ENCODE measurements at regions not wholly inside any gene's neighbourhood (a gene's known extent, or its start where the extent isn't known, plus 50 kb on each side); places are given as distances from the start of the nearest gene placed in this dataset.

DNA sequence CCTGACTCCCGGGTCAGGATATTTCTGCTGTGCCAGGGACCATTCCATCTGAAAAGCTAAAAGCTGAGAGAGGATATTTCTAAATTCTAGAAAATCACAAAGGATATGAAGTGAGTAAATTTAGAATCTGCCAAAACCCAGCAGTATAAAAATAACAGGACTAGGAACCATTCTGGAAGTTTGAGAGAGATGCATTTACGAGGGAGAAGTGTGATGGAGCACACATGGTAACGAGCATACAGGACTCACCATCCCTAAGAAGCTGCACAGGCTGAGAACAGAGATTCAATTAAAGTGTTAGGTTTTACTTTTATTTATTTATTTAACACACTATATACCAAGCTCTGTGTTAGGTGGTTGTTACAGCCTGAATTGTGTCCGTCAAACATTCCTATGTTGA is 116.3 kb downstream of the GLUL start:
- intact Hi-C loops (cut with micrococcal nuclease; ENCODE audit: unreplicated experiment) (no loop called here), in situ Hi-C loops (cut with HindIII; ENCODE audit: extremely low pct_ligation_motif_present, low pct_unique_long_range_greater_than_20kb) (no loop called here)
- 73% methylated on average over 4 of the region's 4 CpGs for WGBS (ENCODE audit: low lambda C conversion rate)
- Histone ChIP-seq H3K36me3 (replicated peaks in 1 of 2; ENCODE audit: control insufficient read depth in 1 of 2, insufficient read depth in 2 of 2, low read length in 2 of 2) (no peaks in the 10 kb centered on the region), H3K4me3 (replicated peaks in 1 of 3; ENCODE audit: insufficient read depth in 1 of 3, low read depth in 2 of 3, low read length in 3 of 3) (no peak overlapping the region), H4K20me1 (ENCODE audit: insufficient read depth, low read length) (no peaks in the 10 kb centered on the region), H3K9ac (ENCODE audit: insufficient read depth, low read depth, low read length) (no peak overlapping the region), H2AFZ (ENCODE audit: low read length) (no peak overlapping the region), H3K4me1 (ENCODE audit: insufficient read depth, low read length) (peaks cover 46% of the 10 kb centered on the region), H3K27me3 (ENCODE audit: control insufficient read depth in 1 of 2, insufficient read depth in 2 of 2, low read length in 2 of 2) (no peaks in the 10 kb centered on the region), H3K9me3 (ENCODE audit: low read length) (no peaks in the 10 kb centered on the region), H3K4me2 (ENCODE audit: low read depth, low read length) (no peak overlapping the region), H3K79me2 (ENCODE audit: insufficient read depth, low read length) (no peaks in the 10 kb centered on the region), H3K27ac (ENCODE audit: extremely low read length, insufficient read depth, low read length) (no peak overlapping the region)
- CTCF ChIA-PET (ENCODE audit: low intra/inter-chr PET ratio, low total read pairs), result no interaction called here
- ATAC-seq (no peak), FAIRE-seq (no peak), DNase-seq (ENCODE audit: low spot score) (no peak)
- POLR2A ChIA-PET, result no interaction called here
- BruUV-seq (replicated peaks), result no TSS peak
- TF ChIP-seq, protein P1, sequence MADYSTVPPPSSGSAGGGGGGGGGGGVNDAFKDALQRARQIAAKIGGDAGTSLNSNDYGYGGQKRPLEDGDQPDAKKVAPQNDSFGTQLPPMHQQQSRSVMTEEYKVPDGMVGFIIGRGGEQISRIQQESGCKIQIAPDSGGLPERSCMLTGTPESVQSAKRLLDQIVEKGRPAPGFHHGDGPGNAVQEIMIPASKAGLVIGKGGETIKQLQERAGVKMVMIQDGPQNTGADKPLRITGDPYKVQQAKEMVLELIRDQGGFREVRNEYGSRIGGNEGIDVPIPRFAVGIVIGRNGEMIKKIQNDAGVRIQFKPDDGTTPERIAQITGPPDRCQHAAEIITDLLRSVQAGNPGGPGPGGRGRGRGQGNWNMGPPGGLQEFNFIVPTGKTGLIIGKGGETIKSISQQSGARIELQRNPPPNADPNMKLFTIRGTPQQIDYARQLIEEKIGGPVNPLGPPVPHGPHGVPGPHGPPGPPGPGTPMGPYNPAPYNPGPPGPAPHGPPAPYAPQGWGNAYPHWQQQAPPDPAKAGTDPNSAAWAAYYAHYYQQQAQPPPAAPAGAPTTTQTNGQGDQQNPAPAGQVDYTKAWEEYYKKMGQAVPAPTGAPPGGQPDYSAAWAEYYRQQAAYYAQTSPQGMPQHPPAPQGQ (CRISPR knock-in tag; IDR thresholded peaks at IDR 0.05; ENCODE audit: borderline replicate concordance), result no peak
- no peak for TF ChIP-seq RFX5 (IDR thresholded peaks at IDR 0.05; ENCODE audit: low read depth, low read length)
- no peak for TF ChIP-seq RBM22 (optimal IDR thresholded peaks at IDR 0.05; ENCODE audit: low read length)
- no peak for TF ChIP-seq NFKBIZ (CRISPR knock-in tag; IDR thresholded peaks at IDR 0.05)
- TF ChIP-seq, protein P2, sequence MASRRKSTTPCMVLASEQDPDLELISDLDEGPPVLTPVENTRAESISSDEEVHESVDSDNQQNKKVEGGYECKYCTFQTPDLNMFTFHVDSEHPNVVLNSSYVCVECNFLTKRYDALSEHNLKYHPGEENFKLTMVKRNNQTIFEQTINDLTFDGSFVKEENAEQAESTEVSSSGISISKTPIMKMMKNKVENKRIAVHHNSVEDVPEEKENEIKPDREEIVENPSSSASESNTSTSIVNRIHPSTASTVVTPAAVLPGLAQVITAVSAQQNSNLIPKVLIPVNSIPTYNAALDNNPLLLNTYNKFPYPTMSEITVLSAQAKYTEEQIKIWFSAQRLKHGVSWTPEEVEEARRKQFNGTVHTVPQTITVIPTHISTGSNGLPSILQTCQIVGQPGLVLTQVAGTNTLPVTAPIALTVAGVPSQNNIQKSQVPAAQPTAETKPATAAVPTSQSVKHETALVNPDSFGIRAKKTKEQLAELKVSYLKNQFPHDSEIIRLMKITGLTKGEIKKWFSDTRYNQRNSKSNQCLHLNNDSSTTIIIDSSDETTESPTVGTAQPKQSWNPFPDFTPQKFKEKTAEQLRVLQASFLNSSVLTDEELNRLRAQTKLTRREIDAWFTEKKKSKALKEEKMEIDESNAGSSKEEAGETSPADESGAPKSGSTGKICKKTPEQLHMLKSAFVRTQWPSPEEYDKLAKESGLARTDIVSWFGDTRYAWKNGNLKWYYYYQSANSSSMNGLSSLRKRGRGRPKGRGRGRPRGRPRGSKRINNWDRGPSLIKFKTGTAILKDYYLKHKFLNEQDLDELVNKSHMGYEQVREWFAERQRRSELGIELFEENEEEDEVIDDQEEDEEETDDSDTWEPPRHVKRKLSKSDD (CRISPR knock-in tag; IDR thresholded peaks at IDR 0.05; ENCODE audit: low read depth), result no peak
- no peak for TF ChIP-seq ZNF891 (CRISPR knock-in tag; IDR thresholded peaks at IDR 0.05)
- TF ChIP-seq, protein P3, sequence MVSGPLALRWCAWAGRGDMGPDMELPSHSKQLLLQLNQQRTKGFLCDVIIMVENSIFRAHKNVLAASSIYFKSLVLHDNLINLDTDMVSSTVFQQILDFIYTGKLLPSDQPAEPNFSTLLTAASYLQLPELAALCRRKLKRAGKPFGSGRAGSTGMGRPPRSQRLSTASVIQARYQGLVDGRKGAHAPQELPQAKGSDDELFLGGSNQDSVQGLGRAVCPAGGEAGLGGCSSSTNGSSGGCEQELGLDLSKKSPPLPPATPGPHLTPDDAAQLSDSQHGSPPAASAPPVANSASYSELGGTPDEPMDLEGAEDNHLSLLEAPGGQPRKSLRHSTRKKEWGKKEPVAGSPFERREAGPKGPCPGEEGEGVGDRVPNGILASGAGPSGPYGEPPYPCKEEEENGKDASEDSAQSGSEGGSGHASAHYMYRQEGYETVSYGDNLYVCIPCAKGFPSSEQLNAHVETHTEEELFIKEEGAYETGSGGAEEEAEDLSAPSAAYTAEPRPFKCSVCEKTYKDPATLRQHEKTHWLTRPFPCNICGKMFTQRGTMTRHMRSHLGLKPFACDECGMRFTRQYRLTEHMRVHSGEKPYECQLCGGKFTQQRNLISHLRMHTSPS (CRISPR knock-in tag; IDR thresholded peaks at IDR 0.05; ENCODE audit: low read depth), result no peak
- no peak for TF ChIP-seq BHLHE40 (IDR thresholded peaks at IDR 0.05; ENCODE audit: low read length)
- TF ChIP-seq ZBTB1 (CRISPR knock-in tag; IDR thresholded peaks at IDR 0.05; ENCODE audit: borderline replicate concordance), result no peak
- TF ChIP-seq PRDM15 (CRISPR knock-in tag; IDR thresholded peaks at IDR 0.05), result no peak
